Smooth muscle cell of the brain vasculature (primary cell): ENCODE measurements at regions not wholly inside any gene's neighbourhood (a gene's known extent, or its start where the extent isn't known, plus 50 kb on each side); places are given as distances from the start of the nearest gene placed in this dataset.
"Not testable (repeated sequence)": the region's sequence is repeated elsewhere in the genome, so short reads cannot be mapped to it uniquely, and the experiment has no call there.

ENCODE experiments used
- DNase-seq: peaks from one replicate; pipeline ENCODE4 v3.0.0-alpha.2; 2012; ENCODE audit warnings: low read depth, low spot score

DNA sequence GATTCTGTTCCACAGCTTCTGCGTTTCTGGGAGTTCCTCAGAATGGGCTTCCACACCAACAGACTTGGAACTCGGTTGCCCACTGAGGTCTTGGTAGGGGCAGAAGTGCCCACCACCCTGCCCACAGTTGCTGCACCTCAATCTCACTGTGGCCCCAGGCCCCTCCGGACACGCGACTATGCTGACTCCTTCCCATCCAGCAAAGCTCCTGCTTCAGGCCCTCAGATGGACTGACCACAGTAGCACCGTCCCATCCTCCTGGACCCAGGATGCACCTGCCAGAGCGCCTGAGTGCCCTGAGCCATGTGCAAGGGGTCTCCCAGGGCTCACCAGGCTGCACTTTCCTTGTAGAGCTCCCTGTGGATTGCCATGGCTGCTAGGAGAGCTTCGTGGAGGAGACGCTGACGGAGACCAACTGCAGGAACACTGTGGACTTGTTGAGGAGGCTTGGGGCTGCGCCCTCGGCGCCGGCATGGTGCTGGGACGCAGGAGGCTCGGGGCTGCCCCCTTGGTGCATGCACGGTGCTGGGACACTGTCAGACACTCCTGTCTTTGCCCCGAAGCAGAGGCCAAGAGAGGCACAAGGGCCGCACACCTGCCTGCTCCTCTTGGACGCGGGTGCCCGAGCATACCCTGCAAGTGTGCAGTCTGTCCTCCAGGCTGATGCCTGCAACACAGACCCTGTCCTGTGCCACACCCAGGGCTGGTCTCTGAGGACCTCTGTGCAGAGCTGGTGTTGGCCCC lies 201.3 kb downstream of the LIPI start:
- not testable (repeated sequence) for DNase-seq

DNA sequence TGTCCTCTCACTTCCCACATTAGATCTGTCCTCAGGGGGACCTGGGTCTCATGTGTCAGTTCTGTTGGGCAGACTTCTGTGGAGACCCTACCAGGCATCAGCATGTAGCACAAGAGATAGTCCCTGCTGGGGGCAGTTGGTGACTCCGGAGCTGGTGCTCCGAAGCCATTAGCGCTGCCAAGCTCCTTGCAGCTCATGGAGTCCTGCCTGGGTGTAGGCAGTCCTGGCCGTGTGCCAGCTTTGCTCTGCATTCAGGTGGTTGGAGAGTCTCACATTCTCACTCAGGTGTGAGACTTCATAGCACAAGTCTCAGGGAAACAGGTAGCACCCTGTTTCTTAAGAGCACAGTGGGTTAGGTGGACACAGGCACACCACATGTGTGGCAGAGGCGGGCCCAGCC lies 202.3 kb downstream of the LIPI start:
- DNase-seq, result not testable (repeated sequence)

DNA sequence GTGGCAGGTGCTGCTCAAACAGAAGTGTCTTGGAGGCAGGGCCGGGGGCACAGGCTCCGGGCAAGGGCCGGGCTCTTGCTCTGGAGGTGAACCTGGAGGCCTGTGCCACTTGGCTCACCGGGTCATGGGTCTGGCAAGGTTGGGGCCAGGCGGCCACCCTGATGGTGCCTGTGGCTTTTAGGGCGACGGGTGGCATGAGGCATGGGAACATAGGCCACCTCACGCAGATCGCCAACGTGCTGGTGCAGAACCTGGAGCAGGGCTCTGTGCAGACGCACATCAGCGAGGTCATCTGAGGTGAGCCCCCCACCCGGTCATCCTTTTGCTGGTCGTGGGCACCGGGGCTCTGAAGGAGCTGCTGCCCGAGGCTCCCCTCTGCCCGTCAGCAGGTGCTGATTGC lies 202.7 kb downstream of the LIPI start:
- DNase-seq, result not testable (repeated sequence)

DNA sequence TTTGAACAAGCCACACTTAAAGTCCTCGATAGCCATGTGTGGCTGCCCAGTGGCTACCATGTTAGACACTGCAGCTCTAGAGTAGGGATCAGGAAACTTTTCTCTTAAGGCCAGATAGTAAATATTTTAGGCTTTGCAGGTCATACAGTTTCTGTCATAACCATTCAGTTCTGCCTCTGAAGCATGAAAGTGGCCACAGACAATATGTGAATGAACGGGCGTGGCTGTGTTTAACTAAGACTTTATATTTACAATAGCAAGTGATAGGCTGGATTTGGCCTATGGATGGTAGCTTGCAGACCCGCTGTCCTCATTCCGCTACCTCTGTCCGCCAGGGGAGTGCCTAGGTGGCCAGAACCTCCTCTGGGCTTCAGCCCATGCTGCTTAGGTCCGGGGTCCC lies 204.6 kb downstream of the LIPI start:
- DNase-seq, result not testable (repeated sequence)

DNA sequence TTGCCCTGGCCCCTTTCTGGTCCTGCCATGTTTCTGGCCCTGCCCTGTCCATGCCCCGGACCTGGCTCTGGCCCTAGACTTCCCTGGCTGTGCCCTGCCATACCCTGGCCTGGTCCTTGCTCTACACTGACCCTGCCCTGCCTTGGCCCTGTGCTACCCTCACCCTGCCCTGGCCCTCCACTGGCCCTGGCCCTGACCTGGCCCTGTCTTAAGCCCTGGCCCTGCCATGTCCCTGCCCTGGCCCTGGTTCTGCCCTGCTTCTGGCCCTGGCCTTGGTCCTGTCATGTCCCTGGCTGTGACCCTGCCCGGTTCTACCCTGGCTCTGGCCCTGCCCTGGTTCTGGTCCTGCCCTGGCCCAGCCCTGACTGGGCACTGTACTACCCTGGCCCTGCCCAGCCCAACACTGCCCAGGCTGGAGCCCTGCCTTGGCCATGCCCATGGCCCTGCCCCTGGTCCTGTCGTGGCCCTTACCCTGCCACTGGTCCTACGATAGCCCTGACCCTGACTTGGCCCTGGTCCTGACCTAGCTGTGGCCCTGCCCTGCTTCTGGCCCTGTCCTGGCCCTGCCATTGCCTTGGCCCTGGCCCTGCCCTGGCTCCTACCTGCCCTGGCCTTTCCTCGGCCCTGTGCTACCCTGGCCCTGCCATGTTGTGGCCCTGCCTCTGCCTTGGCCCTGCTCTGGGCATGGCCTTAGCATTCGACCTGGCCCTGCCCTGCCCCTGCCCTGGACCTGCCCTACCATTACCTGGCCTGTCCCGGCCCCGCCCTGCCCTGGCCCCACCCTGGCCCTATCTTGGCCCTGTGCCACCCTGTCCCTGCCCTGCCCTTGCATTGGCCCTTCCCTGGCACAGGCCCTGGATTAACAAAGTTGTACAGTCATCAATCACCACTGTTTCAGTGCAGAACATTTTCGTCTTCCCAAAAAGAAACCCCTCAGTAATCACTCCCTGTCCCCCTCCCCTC lies 223.5 kb downstream of the LIPI start:
- not testable (repeated sequence) for DNase-seq

DNA sequence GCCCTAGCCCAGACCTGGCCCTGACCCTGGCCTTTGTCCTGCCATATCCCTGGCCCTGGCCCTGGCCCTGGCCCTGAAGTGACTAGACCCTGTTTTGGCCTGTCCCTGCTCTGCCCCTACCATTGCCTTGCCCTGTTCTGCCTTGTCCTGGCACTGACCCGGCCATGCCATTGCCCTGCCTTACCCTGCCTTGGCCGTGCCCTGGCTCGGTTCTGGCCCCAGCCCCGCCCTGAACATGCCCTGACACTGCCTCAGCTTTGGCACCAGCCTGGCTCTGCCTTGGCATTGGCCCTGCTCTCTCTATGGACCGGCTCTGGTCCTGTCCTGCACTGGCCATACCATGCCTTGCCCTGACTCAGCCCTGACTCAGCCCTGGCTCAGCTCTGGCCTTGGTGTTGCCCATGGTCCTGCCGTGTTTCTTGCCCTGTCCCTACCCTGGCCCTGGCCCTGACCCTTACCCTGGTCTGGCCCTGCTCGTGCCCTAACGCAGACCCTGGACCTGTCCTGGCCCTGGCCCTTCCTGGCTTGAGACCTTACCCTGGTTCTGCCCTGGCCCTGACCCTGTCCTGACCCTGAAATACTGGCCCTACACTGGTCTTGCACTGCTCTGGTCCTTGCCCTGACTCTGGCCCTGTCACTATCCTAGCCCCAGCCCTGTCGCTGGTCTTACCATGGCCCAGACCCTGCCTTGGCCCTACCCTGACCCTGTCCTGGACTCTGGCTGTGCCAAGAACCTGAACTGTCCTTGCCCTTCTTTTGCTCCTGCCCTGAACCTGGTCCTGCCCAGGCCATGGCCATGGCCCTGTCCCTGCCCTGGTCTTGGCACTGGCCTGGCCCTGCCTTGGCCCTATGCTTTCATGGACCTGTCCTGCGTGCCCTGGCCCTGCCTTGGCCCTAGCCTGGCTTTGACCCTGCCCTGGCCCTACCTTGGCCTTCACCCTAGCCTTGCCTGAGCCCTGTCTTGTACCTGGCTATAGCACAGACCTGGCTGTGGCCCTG lies 224.6 kb downstream of the LIPI start:
- DNase-seq, result not testable (repeated sequence)

GRCh38 chr21:13985137-13985864 lies 225.5 kb downstream of the LIPI start:
- DNase-seq, result not testable (repeated sequence)

DNA sequence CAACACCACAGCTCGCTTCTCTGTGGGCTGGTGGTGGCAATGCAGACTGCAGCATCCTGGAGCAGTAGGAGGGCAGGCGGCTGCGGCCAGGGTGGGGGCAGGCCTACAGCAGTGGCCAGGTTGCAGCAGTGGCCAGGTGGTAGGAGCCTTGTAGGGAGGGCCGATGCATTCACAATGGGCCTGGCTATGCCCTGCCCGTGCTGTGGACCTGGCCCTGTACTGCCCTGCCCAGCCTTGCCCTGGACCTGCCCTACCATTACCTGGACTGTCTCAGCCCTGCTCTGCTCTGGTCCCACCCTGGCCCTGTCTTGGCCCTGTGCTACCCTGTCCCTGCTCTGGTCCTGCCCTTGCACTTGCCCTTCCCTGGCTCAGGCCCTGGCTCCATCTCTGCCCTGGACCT lies 226.0 kb downstream of the LIPI start:
- DNase-seq, result not testable (repeated sequence)

DNA sequence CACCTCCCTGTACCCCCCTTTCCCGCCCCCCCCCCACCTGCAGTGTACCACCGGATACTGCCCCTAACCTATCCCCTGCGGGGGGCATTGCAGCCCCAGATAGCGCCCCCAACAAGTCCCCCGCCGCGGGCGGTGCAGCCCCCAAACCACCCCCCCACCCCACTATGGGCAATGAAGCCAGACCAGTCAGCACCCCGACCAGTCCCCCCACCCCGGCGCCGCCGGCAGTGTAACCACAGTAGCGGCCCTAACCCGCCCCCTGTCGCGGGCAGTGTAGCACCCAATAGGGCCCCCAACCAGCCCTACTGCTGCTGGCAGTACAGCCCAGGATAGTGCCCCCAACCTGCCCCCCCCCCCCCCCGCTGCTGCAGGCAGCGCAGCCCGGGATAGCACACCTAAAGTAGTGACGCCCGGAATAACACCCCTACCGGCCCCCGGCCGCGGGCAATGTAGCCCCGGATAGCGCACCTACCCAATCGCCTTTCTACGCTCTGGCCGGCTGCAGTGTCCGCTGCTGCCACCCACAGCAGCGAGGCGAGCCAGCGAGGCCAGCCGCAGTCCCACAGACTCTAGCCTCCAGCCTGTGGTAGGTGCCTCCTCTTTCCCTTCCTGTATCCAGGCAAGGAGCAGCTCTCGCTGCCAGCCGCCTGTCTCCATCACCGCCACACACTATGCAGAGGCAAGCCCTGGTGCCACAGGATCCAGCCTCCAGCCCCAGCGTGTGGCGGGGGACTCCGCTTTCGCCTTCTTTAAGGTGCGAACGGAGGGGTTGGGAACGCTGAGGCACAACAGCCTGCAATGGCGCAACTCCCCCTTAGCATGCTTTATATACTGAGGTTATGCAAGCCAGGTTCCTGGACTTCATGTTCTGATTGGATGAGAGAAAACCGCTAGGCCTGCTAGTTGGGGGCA lies 229.3 kb downstream of the LIPI start:
- DNase-seq, result not testable (repeated sequence)

- not testable (repeated sequence) for DNase-seq
Observed at GRCh38 chr21:13980115-13980662, 230.6 kb downstream of the LIPI start.

DNA sequence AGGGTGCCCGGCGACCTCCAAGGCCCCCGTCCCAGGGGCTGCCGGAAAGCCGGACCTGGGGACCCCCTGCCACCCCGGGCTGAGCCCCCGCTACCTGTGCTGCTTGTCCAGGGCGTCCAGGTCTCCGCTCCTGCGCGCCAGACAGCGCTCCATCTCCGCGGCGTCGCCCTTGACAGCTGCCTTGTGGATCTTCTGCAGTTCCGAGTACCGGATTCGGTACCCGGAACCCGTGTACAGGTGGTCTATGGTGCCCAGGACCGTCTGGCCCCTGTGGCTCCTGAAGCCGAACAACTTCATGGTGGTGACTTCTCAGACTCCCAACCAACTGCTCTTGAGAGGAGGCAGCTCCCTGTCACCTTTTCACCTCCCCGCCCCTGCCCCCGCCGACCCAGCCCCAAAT lies 231.1 kb downstream of the LIPI start:
- DNase-seq, result not testable (repeated sequence)

DNA sequence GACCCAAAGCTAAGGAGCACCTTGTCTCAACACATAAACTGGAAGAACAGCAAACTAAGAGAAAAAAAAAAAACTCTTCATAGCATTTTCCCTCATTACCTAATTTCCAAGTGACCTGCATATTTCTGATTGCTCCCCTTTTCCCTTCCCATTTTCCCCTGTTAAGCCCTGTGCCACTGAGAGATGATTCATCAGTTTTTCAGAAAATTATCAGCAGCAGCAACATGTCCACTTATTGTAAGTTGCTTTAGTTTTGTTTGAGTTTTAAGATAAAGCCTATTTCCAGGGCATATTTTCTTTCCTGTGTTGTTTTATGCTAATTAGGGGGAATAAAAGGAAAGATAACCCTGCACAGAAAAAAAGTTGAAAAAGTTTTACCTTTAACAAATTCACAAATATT lies 236.2 kb downstream of the LIPI start:
- DNase-seq, result not testable (repeated sequence)

DNA sequence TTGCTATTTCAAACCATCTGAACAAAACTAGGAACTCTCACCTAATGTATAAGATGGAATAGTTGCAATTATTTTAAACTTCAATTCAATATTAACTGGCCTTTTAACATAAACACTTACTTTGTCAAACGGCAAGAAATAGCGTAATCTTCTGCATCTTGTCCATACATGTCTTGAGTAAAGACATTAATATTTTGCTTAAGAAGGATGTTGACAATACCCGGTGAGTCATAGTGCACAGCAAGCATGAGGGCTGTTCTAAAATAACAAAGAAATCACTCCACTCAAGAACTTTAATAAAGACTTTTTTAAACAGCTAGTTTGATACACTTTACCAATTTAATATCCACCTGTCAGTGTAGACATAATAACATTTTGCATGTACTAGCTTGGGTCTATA lies 240.9 kb downstream of the LIPI start:
- DNase-seq, result not testable (repeated sequence)

GRCh38 chr21:13969002-13969401 lies 241.8 kb downstream of the LIPI start:
- DNase-seq, result not testable (repeated sequence)

DNA sequence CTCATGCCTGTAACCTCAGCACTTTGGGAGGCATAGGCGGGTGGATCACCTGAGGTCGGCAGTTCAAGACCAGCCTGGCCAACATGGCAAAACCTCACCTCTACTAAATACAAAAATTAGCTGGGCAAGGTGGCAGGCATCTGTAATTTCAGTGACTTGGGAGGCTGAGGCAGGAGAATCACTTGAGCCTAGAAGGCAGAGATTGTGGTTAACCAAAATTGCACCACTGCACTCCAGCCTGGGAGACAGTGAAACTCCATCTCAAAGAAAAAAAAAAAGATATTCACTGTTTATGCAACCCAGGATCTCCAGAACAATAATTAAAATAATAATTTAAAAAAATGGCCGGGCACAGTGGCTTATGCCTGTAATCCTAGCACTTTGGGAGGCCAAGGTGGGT lies 247.5 kb downstream of the LIPI start:
- DNase-seq, result not testable (repeated sequence)

GRCh38 chr21:13937236-13937635 lies 273.5 kb downstream of the LIPI start:
- no peak for DNase-seq

DNA sequence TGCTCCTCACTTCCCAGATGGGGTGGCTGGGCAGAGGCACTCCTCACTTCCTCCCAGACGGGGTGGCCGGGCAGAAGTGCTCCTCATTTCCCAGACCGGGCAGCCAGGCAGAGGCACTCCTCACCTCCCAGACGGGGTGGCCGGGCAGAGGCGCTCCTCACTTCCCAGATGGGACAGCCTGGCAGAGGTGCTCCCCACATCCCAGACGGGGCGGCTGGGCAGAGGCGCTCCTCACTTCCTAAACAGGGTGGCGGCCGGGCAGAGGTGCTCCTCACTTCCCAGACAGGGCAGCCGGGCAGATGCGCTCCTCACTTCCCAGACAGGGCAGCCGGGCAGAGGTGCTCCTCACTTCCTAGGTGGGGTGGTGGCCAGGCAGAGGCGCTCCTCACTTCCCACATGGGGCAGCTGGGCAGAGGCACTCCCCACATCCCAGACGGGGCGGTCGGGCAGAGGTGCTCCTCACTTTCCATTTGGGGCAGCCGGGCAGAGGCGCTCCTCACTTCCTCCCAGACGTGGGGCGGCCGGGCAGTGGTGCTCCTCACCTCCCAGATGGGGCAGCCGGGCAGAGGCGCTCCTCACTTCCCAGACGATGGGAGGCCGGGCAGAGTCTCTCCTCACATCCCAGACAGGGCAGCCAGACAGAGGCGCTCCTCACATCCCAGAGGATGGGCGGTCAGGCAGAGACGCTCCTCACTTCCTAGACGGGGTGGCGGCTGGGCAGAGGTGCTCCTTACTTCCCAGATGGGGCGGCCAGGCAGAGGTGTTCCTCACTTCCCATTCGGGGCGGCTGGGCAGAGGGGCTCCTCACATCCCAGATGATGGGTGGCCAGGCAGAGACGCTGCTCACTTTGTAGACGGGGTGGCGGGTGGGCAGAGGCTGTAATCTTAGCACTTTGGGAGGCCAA lies 274.5 kb downstream of the LIPI start:
- DNase-seq, result not testable (repeated sequence)

- not testable (repeated sequence) for DNase-seq
Observed at GRCh38 chr21:13935396-13936032, 275.2 kb downstream of the LIPI start.
